GM12864 (cell line): ENCODE measurements at regions not wholly inside any gene's neighbourhood (a gene's known extent, or its start where the extent isn't known, plus 50 kb on each side); places are given as distances from the start of the nearest gene placed in this dataset.

ENCODE experiments used
- DNase-seq: peaks from one replicate; pipeline ENCODE4 v3.0.0-alpha.2; 2011; ENCODE audit warnings: low read depth
- H3K4me3 ChIP-seq: 2 replicates; pipeline ENCODE4 v1.5.1; 2011; ENCODE audit warnings: mild to moderate bottlenecking, low read depth, low read length, control low read depth
- CTCF ChIP-seq: IDR thresholded peaks from 2 replicates; pipeline ENCODE4 v1.5.1; 2011; ENCODE audit warnings: low read depth, mild to moderate bottlenecking, moderate library complexity, low read length, control low read depth, inconsistent platforms; ENCODE audit errors: missing control alignments

- H3K4me3 ChIP-seq: no peak overlapping the region
- DNase-seq: no peak
- TF ChIP-seq CTCF: no peak
Observed at GRCh38 chr13:65763811-65764210, 1466.3 kb downstream of the PCDH9 start.

DNA sequence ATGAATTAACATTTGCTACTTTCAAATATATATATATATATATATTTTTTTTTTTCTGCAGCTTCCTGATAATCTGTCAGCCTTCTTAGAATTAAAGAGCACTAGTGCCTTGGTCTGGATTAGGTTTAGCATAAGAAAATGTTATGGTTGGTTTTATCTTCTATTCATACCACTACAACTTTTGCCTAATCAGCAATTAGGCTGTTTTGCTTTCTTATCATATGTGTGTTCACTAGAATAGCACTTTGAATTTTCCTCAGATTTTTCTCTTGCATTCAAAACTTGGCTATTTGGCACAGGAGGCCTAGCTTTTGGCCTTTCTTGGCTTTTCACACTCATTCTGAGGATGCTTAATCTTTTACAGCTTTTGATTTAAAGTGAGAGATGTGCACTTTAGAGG is 1468.1 kb downstream of the PCDH9 start:
- no peak for TF ChIP-seq CTCF
- H3K4me3 ChIP-seq: no peak overlapping the region
- DNase-seq: no peak

- H3K4me3 ChIP-seq: no peak overlapping the region
- no peak for TF ChIP-seq CTCF
- DNase-seq: no peak
Observed at GRCh38 chr13:65756071-65756671, 1474.0 kb downstream of the PCDH9 start.

GRCh38 chr13:65748227-65748626 is 1481.9 kb downstream of the PCDH9 start:
- no peak for DNase-seq
- no peak overlapping the region for H3K4me3 ChIP-seq
- no peak for TF ChIP-seq CTCF

DNA sequence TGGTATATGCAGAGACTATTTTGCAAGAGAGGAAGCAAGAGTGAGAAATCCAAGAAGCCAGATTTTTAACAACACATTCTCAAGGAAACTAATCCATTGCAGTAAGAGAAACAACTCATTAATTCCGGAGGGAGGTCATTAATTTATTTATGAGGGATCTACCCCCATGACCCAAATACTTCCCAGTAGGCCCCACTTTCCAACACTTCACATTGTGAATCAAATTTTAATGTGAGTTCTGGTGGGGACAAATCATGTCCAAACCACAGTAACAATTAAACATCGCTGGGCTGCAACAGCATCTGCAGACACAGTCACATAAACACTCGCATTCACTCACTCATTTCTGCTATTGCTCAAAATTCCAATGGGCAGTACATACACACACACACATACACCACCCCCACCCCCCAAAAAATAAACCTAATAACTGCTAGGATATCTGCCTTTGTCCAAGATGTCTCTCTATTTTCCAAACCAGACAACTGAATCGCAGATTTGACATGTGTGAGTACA is 1483.7 kb downstream of the PCDH9 start:
- TF ChIP-seq CTCF: no peak
- no peak overlapping the region for H3K4me3 ChIP-seq

GRCh38 chr13:65744836-65745235 is 1485.3 kb downstream of the PCDH9 start:
- TF ChIP-seq CTCF: no peak
- no peak for DNase-seq

More for the DNA sequence above, 1483.7 kb downstream of the PCDH9 start:
- no peak for DNase-seq

DNA sequence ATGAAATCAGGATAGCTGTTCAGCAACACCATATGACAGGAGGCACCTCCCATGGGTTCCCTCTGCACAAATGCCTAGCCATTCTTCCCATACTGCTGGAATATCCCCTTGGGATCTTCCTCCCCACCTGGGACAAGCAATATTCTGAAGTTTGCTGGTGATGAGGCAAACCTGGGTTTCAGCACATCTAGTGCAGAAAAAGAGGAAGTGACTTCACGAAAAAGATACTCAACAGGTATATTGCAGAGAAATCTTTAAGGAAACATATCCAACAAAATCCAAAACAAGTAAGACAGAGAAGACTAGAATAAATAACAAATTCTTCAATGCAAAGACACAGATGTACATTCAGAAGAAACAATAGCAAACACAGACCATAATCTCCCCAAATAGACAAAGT is 1497.0 kb downstream of the PCDH9 start:
- no peak for DNase-seq
- TF ChIP-seq CTCF: no peak
- no peak overlapping the region for H3K4me3 ChIP-seq

More at GRCh38 chr13:65744836-65745235, 1485.3 kb downstream of the PCDH9 start:
- no peak overlapping the region for H3K4me3 ChIP-seq
